Right cardiac atrium (tissue), 5 donors: ENCODE measurements at regions not wholly inside any gene's neighbourhood (a gene's known extent, or its start where the extent isn't known, plus 50 kb on each side); places are given as distances from the start of the nearest gene placed in this dataset.
"Not testable (repeated sequence)": the region's sequence is repeated elsewhere in the genome, so short reads cannot be mapped to it uniquely, and the experiment has no call there.

Source experiments
- ATAC-seq, 2 donors: fragments of 200-7000 bp; cut with Tn5 transposase; one replicate each; pipeline versions ENCODE4 v1.8.0 to v1.9.1; 2020; ENCODE audit warnings: moderate library complexity in 2 of 2, mild to moderate bottlenecking in 1 of 2
- DNase-seq, 3 donors: peaks; one replicate each; pipeline ENCODE4 v3.0.0-alpha.2; 2020
- H3K27ac ChIP-seq: one replicate; pipeline ENCODE4 v1.5.1; 2013; ENCODE audit warnings: mild to moderate bottlenecking, low read length, control low read depth, moderate library complexity
- H3K27me3 ChIP-seq: one replicate; pipeline ENCODE4 v1.6.1; 2013; ENCODE audit not compliant: control insufficient read depth, insufficient read depth
- H3K4me1 ChIP-seq: one replicate; pipeline ENCODE4 v1.6.1; 2013; ENCODE audit warnings: low read length; ENCODE audit not compliant: control insufficient read depth, insufficient read depth
- H3K4me3 ChIP-seq: one replicate; pipeline ENCODE4 v1.5.1; 2013; ENCODE audit warnings: low read length, control low read depth
- H3K9me3 ChIP-seq: one replicate; pipeline ENCODE4 v1.6.1; 2013; ENCODE audit warnings: low read length; ENCODE audit not compliant: control insufficient read depth
- WGBS: extraction: QIAGEN DNeasy Blood & Tissue Kit; methylation state at CpG from one replicate; pipeline ENCODE4 v1.1.7; 2013; 5-methylcytosine and 5-hydroxymethylcytosine counted together
- intact Hi-C, 4 donors: fragments of 100-400 bp; cut with DNase I; formaldehyde crosslinking; loops; one replicate each; pipeline versions ENCODE4 v1.11.0 to v1.14.0; 2022 to 2023
- microRNA-seq, 2 donors: library from miRNA; unstranded; fragments of <30 nt; microRNA quantifications; one replicate each; pipeline ENCODE4 v1.2.0, GENCODE V29; 2020 to 2021
- donor health status: healthy with polysubstance abuse.
- donor health status: DM: no; HTN: yes; CAD: no.
- donor health status: DM: no; HTN: no; CAD: no.
- donor health status: DM: no; HTN: yes; CAD: no; lungs with severe emphysema.
- donor health status: DM: yes; HTN: yes; CAD: no.

DNA sequence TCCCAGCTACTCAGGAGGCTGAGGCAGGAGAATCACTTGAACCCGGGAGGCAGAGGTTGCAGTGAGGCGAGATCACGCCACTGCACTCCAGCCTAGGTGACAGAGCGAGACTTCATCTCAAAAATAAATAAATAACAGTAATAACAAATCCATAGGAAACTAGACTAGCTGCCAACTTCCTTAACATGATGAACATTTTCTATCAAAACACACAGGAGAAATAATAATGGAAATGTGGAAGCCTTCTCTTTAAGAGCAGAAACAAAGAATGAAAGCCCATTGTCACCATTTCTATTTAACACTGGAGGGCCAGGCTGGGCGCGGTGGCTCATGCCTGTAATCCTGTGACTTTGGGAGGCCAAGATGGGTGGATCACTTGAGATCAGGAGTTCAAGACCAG lies 56.7 kb upstream of the SMURF2 start:
- H3K4me1 ChIP-seq, DNase-seq, ATAC-seq, H3K9me3 ChIP-seq, H3K27ac ChIP-seq, intact Hi-C loops, H3K4me3 ChIP-seq, H3K27me3 ChIP-seq: not testable (repeated sequence)
- WGBS: 96% methylated on average over 6 of the region's 6 CpGs

GRCh38 chr17:64718058-64718457 lies 56.0 kb upstream of the SMURF2 start:
- no peak overlapping the region for H3K4me3 ChIP-seq
- ATAC-seq (no peak), DNase-seq (no peak)
- WGBS: 98% methylated on average over 1 of the region's 1 CpG
- H3K4me1 ChIP-seq: no peaks in the 10 kb centered on the region
- intact Hi-C loops: no loop called here
- no peak overlapping the region for H3K27ac ChIP-seq
- H3K9me3 ChIP-seq: no peaks in the 10 kb centered on the region
- H3K27me3 ChIP-seq: no peaks in the 10 kb centered on the region

DNA sequence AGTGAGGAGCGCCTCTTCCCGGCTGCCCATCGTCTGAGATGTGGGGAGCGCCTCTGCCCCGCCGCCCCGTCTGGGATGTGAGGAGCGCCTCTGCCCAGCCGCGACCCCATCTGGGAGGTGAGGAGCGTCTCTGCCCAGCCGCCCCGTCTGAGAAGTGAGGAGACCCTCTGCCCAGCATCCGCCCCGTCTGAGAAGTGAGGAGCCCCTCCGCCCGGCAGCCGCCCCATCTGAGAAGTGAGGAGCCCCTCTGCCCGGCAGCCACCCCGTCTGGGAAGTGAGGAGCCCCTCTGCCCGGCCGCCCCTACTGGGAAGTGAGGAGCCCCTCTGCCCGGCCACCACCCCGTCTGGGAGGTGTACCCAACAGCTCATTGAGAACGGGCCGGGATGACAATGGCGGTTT lies 54.4 kb upstream of the SMURF2 start:
- ATAC-seq, H3K4me3 ChIP-seq, H3K27ac ChIP-seq, H3K27me3 ChIP-seq, H3K9me3 ChIP-seq, intact Hi-C loops, H3K4me1 ChIP-seq, DNase-seq: not testable (repeated sequence)
- WGBS: 98% methylated on average over 23 of the region's 27 CpGs

DNA sequence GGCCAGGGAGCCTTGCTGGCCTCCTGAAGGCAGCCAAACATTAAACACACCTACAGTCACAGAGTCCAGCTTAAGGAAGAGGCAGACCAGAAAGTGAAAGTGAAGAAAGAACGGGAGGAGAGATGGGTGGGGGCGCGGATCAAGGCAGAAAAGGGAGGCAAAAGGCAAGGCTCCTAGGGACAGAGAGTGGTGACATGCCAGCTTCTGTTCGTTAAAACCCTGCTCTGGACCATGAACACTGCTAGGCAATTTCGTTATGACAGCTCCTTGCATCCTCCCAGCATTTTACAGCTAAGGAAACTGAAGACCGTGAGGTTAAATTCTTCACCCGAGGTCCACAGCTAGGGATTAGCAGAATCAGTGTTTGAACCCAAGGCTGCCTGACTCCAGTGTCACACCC lies 51.7 kb upstream of the SMURF2 start:
- intact Hi-C loops, H3K4me1 ChIP-seq, H3K27ac ChIP-seq, H3K9me3 ChIP-seq, DNase-seq, H3K4me3 ChIP-seq, H3K27me3 ChIP-seq: not testable (repeated sequence)
- 44% methylated on average over 7 of the region's 7 CpGs for WGBS
- ATAC-seq: peak; percentile 43 to 47

DNA sequence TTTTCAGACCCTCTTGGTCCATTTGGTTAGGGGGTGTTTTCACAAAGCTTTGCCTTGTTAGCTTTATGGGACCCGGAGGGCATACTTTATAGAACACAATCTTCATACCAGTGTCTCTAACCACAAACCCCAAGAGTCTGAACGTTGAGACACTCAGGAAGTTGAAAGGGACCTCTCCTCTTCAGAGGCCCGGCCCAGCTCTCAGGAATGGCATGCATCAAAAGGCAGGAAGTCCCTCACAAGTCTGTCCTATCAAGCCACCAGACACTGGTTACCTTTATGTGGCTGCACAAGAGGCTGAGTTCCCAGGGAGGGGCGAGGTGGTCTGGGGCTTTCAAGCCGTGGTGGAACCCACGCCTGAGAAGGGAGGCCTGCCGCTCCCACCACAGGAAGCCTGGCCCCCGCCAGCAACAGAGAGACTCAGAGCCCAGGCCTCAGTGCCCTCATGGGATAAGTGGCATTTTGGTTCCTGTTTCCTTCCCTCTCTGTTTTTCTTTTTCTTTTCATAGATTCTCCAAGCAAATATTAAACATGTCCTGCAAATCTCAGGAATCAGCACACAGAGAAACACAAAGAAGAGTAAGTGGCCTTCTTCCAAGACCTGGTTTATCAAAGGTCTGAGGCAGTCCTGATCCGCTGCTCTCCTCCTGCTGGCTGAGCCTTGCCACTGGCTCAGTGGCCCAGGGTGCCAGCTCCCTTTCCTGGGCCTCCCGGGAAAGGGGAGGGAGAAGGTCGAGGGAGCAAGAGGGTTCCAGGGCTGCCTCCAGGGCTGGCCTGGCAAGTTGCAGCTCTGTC lies 50.6 kb upstream of the SMURF2 start:
- H3K27me3 ChIP-seq, H3K4me1 ChIP-seq, DNase-seq, H3K27ac ChIP-seq, H3K9me3 ChIP-seq, intact Hi-C loops, ATAC-seq, H3K4me3 ChIP-seq: not testable (repeated sequence)
- 54% methylated on average over 10 of the region's 11 CpGs for WGBS

Small RNA genes in the stretch of these regions (microRNA-seq; reads per million reads assigned to microRNA genes)
- 0 reads per million in 2 donors for gene MIR6080
